T1000 (cell line): ENCODE measurements at regions not wholly inside any gene's neighbourhood (a gene's known extent, or its start where the extent isn't known, plus 50 kb on each side); places are given as distances from the start of the nearest gene placed in this dataset.

Experiments used
- DNase-seq: peaks from one replicate; lab custom pipeline; 2025; ENCODE audit warnings: mixed read lengths; lab: John Stamatoyannopoulos, UW

- DNase-seq: no peak
Observed at GRCh38 chr3:40701016-40701588, 176.3 kb downstream of the ZNF621 start.

DNA sequence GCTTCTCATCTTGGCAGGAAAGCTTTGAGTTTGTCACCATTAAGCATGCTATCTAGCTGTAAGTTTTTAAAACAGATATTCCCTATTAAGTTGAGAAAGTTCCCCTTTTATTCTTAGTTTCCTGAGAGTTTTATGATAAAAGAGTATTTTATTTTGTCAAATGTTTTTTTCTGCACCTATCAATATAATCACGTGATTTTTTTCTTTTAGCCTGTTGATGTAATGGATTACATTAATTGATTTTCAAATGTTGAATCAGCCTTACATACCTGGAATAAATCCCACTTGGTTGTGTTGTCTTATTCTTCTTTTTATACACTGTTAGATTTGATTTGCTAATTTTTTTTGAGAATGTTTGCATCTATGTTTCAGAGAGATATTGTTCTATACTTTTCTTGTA is 179.5 kb downstream of the ZNF621 start:
- DNase-seq: no peak

- no peak for DNase-seq
Observed at GRCh38 chr3:40705663-40706062, 180.9 kb downstream of the ZNF621 start.

GRCh38 chr3:40713306-40713705 is 188.5 kb downstream of the ZNF621 start:
- DNase-seq: no peak

DNA sequence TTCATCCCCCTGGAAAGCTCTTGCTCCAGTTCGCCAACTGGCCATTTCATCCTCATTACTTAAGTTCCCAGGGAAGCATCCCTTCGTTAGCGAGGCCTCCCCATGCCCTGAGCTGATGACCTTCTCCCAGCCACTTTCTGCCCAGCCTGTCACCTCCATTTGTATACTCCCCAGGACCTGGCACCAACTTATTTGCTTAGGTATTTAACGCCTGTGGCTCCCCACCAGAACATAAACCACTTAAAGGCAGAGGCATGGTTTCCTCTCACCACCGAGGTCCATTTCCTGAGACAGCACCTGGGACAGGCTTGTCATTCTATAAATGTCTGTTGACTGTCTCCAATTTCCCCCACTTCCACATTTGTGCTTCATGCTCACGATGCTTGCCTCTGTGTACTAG is 189.0 kb downstream of the ZNF621 start:
- DNase-seq: no peak

DNA sequence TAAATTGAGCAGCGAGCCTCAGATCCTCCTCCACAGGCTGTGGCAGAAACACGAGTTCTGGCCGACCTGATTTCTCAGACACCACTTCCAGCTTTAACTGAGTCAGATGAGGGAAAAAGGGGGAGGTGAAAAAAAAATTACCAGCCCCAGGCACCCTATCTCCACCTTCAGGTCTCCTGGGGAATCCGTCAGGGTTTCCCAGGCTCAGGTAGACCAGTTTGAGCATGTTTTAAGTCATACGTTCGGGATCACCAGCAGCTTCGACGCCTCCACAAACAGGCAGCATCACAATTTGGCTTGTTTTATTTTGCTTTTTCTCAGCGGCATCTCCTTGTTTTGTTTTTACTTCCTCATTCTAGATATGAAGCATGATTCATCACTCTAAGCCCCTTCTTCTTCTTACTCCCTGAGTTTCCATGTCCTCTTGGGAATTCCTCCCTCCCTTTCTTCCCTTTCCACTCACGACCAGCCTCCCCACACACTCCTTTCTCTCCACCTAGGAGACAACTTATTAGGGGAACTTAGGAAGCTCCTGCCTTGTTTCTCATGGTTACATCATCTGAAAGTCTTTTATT is 190.1 kb downstream of the ZNF621 start:
- no peak for DNase-seq

GRCh38 chr3:40715551-40715950 is 190.8 kb downstream of the ZNF621 start:
- no peak for DNase-seq

- DNase-seq: no peak
Observed at GRCh38 chr3:40717471-40717870, 192.7 kb downstream of the ZNF621 start.

DNA sequence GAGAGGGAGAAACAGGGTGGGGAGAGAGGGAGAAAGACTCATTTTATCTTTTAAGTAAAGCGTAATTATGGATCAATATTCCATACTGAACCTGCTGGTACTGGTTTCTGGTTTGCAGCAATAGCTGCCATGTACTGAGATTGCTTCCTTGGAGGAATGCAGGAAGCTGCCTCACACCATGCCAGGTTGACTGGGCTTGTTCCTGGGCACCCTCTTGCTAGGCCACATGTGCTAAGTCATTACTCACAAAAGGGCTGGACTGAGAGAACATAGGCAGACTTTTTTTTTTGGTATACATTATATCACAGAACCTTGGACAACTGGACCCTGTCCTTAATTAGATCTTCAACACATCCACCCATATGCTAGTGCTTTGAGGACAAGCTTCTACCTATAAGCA is 193.4 kb downstream of the ZNF621 start:
- no peak for DNase-seq

- no peak for DNase-seq
Observed at GRCh38 chr3:40718681-40719080, 193.9 kb downstream of the ZNF621 start.

- DNase-seq: no peak
Observed at GRCh38 chr3:40719660-40720287, 195.0 kb downstream of the ZNF621 start.

DNA sequence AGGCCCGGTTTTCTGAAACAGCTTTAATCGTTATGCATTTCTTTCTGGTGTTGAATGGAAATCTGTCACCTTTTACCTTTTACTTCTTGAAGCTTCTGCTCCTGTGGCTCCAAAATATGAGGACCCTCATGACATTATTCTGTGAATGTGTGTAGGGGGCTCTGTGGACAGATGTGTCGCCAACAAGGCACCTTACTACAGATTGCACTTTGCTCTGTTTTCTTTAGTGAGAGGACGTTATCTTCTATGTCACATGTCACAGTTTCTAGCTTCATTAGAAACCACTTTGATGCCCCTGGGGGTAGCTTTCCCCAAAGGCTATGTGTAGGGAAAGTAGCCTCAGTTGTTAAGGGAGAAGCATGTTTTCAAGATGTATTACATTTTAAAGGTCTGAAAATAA is 195.6 kb downstream of the ZNF621 start:
- no peak for DNase-seq

GRCh38 chr3:40720863-40721262 is 196.1 kb downstream of the ZNF621 start:
- DNase-seq: no peak

DNA sequence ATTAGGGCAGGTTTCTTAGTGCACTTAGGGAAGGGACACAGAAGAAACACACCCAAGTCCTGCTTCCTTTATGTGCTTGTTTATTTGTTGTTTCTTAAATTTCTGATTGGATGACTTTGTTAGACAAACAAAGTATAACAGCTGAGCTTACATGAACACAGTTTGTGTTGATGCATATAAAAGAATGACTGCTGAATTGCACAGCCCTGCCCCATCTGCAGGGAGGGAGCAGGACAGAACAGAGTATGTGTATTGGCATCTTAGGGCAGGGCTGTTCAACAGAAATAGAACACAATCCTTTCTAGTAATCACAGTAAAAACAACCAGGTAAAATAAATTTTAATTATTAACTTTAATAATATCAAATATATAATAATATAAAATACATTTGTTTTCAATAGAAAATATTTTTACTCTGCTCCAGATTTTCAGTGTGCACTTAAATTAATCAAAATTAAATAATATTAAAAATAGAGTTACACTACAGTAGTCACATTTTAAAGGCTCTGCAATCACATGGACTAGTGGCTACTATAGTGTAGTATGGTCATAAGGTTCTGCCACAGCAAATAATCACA is 198.4 kb downstream of the ZNF621 start:
- DNase-seq: no peak

DNA sequence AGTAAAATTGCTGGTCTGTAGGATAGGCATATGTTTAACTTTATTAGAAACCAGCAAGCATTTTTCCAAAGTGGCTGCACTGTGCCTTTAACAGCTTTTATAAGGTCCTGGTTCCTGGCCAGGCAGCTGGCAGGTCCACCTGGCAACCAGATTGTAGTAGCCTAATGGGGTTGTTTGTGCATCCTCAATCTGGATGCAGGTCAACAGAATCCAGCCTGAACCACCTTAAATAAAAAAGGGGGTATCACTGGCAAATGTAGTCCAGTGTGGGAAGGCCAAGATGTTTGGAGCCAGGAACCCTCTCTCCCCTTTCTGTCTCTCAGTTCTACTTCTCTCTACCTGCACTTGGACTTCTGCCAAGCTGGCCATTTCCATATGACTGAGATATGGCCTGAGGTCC is 200.3 kb downstream of the ZNF621 start:
- DNase-seq: no peak

- DNase-seq: no peak
Observed at GRCh38 chr3:40731445-40731844, 206.7 kb downstream of the ZNF621 start.

GRCh38 chr3:40736943-40737342 is 212.2 kb downstream of the ZNF621 start:
- DNase-seq: no peak

- DNase-seq: no peak
Observed at GRCh38 chr3:40737343-40737742, 212.6 kb downstream of the ZNF621 start.

- DNase-seq: no peak
Observed at GRCh38 chr3:40739971-40740370, 215.2 kb downstream of the ZNF621 start.

- no peak for DNase-seq
Observed at GRCh38 chr3:40741729-40742128, 217.0 kb downstream of the ZNF621 start.

DNA sequence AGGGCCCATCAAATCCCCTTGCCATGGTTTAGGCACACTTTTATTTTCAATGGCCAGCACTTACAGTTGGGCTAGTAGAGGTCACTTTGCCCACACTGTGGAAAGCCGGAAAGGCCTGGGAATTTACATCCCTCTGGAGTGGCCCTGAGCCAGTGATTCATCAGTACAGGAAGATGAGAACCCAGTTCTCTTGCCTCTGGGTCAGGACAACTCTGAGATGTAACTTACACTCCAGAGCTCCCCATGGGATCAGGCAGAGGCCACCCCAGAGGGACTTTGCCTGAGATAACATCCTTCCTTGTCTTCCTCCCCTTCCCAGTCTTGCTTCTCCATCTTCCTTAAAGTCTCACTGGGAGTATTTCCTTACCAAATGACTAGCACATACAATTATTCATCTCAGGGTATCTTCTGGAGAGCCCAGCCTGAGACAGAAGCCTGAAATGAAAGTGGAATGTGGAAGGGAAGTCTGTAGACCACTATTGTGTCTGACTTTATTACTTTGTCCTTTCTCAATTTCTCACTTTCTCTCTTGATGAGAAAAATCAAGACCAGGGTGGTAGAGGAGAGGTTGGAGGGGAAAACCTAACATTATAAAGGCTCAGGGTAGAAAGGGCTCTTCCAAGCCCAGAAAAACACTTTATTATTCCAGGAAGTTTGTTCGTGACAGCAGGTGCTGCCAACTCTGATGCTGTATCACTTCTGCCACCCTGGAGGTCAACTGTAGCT is 220.8 kb downstream of the ZNF621 start:
- DNase-seq: no peak

DNA sequence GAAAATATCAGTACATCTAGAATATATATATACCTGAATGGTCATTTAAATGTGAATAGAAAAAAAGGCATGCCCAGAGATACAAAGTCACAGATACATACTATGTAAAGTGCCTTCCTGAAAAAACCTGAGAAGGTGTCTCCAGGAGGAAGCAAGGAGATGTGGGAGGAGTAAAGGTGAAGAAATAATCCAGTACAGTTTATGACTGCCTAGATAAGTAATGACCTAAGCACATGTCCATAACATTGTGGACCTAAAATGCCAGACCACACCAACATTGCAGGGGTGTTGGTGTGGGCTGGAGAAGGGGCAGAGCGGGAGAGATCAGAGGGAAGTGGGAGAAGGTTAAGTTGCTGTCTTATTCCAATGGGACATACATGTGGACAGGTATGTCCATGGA is 226.9 kb downstream of the ZNF621 start:
- no peak for DNase-seq

DNA sequence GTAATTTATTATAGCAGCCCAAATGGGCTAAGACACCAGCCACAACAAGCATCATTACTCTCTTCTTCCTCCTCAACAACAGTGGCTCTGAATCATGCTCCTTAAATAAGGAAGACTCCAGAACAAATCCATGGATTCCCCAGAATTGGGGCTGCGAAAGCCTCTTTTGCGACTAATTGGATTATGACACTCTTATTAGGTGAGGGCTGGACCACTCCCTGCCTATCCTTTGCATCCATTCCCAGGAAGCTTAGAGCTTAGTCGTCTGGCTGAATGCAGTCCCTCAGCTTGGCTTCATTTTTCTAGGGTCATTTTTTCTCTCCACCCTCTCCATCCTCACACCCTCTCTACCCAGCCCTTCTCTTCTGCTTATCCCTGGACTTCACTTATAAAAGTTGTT is 227.7 kb downstream of the ZNF621 start:
- DNase-seq: no peak
